ENCODE measurements at regions not wholly inside any gene's neighbourhood (a gene's known extent, or its start where the extent isn't known, plus 50 kb on each side); places are given as distances from the start of the nearest gene placed in this dataset.
"Not testable (repeated sequence)": the region's sequence is repeated elsewhere in the genome, so short reads cannot be mapped to it uniquely, and the experiment has no call there.

DNA sequence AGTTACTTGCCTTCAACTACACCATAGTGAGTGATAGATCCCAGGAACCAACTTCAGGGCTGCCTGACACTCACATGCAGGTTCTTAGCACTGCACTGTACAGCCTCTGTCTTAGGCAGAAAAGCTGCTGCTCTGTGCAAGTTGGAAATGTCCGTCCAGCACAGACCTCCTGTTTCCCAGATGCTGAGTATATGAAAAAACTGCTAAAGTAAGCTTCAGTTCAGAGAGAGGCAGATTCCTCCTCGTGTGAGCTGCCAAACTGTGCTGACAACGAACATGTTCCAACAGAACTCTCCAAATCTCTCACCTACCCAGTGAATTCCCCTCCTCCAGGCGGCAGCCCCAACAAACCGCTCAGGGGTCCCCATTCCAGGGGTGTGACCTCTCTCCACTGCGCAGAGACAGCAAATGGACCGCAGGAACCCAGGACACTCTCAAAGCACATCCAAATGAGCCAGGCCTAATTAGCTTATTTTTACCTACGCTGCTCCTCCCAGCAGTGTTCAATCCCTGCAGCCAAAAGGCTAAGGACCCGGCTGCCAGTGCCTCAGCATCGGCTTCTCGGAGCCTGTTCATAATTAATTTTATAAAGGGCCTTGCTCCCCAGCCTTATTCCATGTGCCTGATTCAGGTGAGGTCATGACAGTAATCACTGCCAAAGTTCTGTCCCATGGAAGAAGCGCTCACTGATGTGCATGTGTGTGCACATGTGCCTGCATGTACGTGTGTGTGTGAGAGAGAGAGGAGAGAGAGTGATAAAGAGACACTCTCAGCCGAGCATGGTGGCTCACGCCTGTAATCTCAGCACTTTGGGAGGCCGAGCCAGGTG is 159.5 kb upstream of the AUTS2 start:
- DNase-seq = no peak

DNA sequence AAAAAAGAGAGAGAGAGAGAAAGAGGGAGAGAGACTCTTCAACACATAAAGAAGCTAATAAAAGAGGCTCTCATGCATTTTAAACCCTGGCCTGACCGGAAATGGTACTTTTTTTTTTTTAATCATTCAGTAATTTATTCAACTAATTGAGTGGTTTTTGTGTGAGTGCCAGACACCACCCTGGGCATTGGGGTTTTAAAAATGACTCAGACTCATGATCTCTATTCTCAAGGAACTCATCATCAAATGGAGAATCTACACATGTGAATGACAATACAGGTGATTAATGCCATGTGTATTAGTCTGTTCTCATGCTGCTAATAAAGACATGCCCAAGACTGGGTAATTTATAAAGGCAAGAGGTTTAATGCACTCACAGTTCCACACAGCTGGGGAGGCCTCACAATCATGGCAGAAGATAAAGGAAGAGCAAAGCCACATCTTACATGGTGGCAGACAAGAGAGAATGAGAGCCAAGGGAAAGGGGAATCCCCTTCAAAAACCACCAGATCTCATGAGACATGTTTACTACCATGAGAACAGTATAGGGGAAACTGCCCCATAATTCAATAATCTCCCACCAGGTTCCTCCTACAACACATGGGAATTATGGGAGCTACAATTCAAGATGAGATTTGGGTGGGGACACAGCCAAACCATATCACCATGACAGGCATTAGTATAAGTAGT is 158.5 kb upstream of the AUTS2 start:
- DNase-seq = no peak

DNA sequence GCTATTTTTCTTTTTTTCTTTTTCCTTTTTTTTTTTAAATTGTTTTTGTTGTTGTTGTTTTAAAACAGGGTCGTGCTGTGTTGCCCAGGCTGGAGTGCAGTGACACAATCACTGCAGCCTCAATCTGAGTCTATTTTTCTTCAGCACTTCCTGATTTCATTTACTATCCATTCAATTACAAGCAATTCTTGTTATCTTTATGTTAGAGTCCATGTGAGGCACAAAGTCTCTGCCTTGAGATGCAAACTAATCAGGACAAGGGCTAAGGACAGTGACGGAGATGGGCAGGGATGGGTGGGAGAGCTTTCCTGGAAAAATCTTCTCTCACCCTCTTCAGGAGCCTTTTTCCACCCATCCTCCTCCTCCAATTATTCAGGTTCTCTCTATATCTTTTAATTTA is 157.3 kb upstream of the AUTS2 start:
- no peak for DNase-seq

DNA sequence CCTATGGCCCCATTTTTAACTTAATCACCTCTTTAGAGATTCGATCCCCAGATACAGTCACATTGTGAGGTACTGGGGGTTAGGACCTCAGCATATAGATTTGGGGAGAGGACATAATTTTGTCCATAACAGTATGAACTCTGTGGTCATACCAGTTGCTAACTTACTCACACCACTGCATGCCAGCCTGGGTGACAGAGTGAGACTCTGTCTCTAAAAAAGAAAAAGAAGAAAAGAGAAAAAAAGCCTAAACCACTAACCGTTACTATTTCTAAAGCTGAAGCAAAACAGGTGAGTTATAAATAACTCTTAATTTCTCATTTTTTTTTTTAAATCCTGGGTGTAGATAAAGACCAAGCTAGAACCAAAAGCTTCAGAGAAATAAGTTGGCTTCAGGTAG is 155.1 kb upstream of the AUTS2 start:
- DNase-seq = no peak

DNA sequence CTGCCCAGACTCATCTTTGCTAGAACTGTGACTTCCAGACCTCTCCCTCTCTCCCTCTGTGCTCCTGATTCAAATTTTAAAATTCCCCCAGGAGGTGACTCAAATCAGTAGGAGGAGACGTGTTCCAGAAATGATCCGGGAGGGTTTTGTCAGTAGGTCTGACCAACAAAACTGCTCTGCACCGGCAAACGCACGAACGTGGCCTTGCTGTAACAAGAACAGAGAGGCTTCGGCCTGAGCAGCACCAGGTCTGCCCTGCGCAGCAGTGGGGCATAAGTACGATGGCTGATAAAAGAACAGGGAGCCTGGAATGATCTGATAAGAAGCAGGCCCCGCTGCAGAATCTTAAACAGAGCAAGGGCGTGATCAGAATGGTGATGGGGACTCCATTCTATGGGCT is 152.7 kb upstream of the AUTS2 start:
- no peak for DNase-seq

DNA sequence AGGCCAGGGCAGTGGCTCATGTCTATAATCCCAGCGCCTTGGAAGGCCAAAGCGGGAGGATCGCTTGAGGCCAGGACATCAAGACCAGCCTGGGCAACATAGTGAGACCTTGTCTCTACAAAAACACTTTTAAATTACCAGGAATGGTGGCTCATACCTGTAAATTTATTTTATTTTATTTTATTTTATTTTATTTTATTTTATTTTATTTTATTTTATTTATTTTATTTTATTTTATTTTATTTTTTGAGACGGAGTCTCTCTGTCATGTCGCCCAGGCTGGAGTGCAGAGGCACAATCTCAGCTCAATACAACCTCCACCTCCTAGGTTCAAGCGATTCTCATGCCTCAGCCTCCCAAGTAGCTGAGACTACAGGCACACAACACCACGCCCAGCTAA is 152.1 kb upstream of the AUTS2 start:
- not testable (repeated sequence) for DNase-seq

DNA sequence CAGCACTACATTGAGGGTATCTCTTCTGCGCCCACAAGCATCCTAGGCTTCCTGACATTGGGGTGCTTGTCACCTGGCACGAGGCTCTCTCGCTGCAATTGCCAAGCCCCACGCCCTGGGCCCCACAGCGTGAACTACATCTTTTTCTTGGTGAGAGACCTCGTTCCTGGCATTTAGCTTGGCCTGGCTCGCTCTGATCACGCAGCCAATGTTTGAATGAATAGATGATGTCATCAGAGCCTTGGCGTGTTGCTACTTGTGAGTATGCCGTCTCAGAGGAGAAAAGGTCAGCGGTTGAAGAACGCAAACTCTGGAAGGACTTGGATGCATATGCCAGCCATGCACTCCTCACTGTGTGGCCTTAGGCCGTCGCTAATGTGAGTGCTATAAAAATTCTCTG is 150.2 kb upstream of the AUTS2 start:
- no peak for DNase-seq

DNA sequence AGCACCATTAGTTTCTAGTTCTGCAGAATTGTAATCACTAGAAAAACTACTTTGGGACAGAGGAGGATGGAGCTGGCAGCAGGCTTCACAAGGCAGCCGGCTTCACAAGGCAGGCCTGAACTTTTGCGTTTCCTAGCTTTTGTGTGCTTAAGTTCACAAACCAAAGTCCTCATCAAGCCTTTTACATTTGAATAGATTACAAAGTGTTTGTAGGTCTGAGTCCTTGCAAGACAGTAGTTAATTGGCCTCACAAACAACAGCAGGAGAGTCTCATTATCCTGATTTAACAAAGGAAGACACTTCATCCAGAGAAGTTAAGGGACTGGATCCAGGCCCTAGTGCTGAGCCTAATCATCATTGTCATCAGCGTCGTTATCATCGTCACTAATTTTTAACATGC is 147.8 kb upstream of the AUTS2 start:
- DNase-seq = no peak

DNA sequence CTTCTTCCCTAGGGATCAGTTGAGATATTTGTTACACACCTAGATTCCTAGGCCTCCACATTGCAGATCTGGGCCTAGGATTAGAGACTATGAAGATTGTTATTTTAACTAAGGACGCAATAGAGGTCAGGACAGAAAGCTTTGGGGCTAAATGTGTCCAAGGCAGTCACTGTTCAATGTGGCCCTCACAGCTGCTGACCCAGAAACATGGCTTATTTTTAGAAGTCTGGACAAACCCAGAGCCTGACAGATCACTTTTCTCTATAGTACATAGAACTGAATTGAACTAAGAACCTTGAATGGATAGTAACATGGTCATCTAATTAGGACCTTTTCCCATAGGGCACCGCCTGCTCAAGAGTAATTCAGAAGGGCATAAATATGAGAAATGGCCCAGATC is 146.6 kb upstream of the AUTS2 start:
- no peak for DNase-seq

DNA sequence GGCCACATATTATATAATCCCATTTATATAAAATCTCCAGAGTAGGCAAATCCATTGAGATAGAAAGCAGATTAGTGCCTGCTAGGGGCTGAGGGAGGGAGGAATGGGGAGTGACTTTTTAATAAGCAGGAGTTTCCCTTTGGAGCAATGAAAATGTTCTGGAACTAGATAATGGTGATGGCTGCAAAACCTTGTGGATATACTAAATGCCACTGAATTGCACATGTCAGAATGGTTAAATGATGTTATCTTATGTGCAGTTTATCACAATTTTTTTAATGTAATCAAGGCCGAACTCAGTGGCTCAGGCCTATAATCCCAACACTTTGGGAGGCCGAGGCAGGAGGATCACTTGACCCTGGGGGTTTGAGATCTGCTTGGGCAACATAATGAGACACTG is 145.5 kb upstream of the AUTS2 start:
- DNase-seq = no peak

DNA sequence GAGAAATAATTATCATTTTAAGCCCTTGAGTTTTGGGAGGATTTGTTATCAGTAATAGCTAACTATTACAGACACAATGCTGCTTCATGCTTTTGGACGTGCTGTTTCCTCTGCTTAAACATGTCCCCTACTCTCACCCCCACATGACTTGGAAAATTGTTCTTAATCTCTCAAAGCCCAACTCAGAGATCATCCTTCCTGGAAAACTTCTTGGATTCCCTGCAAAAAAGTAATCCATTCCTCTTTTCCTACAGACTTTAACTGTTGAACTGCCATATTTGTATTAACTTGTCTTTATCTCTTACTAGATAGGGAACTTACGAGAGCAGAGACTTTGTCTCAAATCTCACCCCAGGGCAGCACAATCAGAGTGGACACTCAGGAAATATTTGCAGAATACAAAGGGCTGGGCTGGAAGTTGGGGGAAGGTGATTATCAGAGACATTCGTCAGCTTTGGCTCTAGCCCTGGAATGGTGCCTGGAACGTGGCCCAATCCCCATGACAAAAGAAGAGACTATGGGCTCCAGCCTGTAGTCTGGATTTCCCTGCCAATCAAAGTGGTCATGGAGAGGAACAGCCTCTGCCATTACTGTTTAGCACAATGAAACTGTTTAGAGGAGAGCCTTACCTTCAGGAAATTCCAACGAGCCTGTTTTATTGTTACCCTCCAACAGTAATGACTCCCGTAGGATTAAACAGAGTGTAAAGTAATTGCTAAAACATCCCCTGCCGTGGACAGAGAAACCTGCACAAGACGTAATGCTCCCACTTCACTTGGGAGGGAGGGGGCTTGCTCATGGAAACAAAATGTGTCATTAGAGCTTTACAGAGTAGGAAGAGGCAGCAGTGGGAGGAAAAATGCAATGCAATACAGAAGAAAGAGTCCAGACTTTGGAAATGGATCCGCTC is 140.4 kb upstream of the AUTS2 start:
- no peak for DNase-seq

DNA sequence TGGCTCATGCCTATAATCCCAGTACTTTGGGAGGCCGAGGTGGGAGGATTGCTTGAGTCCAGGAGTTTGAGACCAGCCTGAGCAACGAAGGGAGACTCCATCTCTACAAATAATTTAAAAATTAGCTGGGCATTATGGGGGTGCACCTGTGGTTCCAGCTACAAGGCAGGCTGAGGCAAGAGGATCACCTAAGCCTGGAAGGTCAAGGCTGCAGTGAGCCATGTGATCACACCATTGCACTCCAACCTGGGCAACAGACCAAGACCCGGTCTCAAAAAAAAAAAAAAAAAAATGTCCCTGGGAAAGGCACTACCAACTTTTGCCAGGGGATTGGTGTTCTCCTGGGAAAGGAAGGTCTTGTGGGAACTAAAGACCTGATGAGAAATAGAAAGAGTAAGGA is 134.2 kb upstream of the AUTS2 start:
- no peak for DNase-seq

DNA sequence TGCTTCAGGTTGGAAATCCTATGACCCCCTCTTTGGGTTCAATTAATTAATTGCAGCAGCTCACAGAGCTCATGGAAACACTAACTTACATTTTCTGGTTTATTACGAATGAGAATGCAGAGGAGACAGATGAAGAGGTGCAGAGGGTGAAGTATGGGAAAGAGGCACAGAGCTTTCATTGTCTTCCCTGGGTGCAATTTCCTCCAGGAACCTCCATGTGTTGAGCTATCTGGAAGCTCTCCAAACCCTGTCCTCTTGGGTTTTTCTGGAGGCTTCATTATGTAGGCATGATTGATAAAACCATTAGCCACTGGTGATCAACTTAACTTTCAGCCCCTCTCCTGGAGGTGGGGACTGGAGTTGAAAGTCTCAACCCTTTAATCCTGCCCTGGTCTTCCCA is 133.0 kb upstream of the AUTS2 start:
- DNase-seq = no peak

DNA sequence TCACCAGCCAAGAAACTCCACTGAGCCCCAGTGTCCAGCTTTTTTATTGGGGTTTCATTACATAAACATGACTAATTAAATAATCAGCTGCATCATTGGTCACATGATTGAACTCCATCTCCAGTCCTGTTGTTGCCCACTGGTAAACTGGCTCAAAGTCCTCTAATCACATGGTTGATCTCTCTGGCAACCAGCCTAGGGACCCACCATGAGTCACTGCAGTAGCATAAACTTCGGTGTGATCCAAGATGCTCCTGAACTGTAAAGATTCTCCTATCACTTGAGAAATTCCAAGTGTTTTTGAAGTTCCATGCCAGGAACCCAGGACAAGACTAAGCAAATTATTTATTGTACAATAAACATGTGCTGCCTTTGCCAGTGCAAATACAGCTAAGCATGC is 130.4 kb upstream of the AUTS2 start:
- no peak for DNase-seq

DNA sequence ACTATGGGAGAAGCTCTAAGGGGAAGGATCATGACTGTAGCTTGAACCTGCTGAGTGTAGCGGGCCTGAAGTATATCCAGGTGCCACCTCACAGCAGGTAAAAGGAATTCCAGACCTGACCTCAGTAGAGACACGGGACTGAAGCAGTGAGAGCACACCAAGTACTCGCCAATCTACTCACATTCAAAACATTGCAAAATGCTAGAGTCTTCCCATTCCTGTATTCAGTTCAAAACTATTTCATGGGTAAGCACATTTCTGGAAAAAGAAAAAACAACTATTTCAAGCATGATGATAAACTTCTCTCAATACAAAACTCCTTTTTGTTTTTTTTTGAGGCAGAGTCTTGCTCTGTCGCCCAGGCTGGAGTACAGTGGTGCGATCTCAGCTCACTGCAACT is 121.9 kb upstream of the AUTS2 start:
- no peak for DNase-seq

DNA sequence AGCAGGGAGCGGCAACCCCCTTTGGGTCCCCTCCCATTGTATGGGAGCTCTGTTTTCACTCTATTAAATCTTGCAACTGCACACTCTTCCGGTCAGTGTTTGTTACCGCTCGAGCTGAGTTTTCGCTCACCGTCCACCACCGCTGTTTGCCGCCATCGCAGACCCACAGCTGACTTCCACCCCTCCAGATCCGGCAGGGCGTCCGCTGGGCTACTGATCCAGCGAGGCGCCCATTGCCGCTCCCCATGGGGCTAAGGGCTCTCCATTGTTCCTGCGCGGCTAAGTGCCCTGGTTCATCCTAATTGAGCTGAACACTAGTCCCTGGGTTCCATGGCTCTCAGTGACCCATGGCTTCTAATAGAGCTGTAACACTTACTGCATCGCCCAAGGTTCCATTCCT is 115.6 kb upstream of the AUTS2 start:
- DNase-seq = no peak

DNA sequence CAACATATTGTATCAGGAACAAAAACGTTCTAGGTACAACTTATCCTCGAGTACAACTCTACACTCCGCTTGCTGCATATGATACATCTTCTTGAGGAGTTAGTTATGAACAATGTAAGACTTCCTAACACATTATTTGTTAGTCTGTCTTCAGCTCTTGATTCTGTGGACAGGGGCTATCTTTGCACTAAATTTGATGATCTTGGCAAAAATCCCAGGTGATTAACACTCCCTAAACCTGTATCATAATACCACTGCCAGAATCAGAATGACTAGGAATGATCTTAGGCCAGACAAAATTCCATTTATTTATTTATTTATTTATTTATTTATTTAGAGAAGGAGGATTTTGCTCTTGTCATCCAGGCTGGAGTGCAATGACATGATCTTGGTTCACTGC is 108.7 kb upstream of the AUTS2 start:
- no peak for DNase-seq

DNA sequence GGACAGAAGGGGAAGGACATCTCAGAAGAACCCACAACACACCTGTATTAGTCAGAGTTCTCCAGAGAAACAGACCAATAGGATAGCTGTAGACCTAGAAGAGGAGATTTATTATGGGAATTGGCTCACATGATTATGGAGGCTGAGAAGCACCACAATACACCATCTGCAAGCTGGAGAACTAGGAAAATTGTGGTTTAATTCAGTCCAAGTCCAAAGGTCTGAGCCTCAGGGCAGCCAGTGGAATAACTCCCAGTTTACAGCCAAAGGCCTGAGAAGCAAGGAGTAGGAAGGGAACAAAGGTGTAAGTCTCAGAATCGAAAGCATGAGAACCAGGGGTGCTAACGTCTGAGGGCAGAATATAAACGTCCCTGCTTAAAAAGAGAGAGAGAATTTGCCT is 99.6 kb upstream of the AUTS2 start:
- no peak for DNase-seq

DNA sequence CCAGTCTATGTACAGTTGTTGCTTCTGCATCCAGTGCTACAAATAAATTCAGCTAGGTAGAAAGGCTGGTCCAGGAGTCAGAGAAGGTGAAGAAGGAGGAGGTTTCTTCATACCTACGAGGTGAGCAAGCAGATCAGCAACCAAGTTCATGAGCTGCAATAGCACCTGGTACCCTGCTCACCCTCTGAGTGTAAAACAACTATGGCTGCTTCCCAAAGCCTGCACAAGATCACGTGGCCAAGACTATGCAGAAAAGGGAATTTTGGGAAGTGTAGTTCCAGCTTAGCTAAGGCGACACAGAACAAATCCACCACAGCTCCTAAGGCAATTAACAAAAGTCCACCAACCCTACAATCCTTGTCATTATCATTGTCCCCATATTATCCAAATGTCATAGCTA is 95.9 kb upstream of the AUTS2 start:
- DNase-seq = no peak

DNA sequence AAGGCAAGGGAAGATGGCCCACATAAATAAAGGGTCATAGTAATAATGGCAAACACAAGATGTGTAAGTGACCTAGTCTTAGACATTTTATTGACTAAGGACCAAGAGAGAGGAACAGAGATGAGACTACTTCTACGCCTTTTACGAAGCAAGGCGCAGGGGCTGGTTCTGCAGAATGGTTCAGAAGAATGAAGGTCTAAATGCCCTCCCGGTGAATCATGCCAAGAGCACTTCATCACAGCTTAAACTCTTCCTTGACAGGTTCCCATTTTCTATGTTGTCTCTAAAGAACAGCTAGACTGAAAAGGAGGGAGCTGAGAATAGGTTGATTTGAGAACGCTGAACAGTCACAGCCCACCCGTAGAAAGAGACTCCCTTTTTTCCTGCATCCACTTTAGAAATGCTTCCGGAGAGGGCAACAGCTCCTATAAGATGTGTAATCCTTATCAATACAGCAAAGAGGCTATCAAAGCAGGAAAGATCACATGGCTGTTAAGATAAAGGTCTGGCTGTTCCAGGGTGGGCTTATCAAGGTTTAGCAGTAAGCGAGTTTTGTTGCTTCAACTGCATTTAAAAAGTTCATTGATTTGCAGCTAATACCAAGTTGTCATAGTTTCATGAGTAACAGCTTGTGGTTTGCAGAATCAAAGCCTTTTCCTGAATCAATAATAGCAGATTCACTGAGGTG is 93.4 kb upstream of the AUTS2 start:
- DNase-seq = no peak

DNA sequence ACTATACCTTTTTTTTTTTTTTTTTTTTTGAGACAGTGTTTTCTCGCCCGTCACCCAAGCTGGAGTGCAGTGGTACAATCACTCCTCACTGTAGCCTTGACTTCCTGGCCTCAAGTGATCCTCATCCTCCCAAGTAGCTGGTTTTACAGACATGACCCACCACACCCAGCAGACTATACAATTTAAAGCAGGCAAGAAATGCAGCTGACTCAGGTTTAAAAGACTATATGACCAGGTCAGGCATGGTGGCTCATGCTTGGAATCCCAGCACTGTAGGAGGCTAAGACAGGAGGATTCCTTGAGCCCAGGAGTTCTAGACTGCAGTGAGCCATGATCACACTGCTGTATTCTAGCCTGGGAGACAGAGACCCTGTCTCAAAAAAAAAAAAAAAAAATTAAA is 89.5 kb upstream of the AUTS2 start:
- DNase-seq = no peak

DNA sequence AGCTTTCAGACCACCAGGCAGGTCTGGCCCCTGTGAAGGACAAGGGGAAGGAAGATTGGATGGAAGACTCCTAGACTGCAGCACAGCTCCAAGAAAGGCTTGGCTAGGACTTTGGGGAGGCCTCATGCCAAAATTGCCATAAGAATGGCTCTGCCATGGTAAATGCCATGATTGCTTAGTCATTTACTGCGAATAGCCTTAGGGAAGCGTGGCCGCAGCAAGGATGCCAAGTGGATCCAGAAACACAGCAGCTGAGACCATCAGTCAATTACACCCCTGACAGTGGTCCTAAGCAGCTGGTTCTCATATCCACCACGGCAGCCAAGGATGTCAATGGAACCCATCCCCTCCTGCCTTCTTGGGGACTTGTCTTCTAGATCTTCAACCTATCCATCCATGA is 88.2 kb upstream of the AUTS2 start:
- no peak for DNase-seq

Measured in stimulated activated CD4-positive, alpha-beta T cell treated with anti-CD3 and anti-CD28 coated beads, Interleukin-2, amount 100 ng/mL, for 24 hours (primary cell).